GM12891 (cell line): ENCODE measurements at regions not wholly inside any gene's neighbourhood (a gene's known extent, or its start where the extent isn't known, plus 50 kb on each side); places are given as distances from the start of the nearest gene placed in this dataset.
A peak's percentile ranks its signal among the peaks of the same experiment; 100 is the strongest.

Experiments
- DNase-seq: peaks from one replicate; pipeline ENCODE4 v3.0.0; 2011; ENCODE audit warnings: low spot score; ENCODE audit not compliant: insufficient read length
- FAIRE-seq: peaks from 2 replicates; lab custom pipeline; 2011; peaks lifted over from hg19 to GRCh38; lab: Jason Lieb, UNC
- PAX5 ChIP-seq: IDR thresholded peaks from 2 replicates; pipeline ENCODE4 v1.6.1; 2011; ENCODE audit warnings: low read length, moderate library complexity, mild to moderate bottlenecking; ENCODE audit not compliant: insufficient read depth, severe bottlenecking
- POLR2A ChIP-seq: IDR thresholded peaks from 2 replicates; pipeline ENCODE4 v1.6.1; 2011; ENCODE audit warnings: low read depth, low read length, control low read depth
- POLR2AphosphoS5 ChIP-seq: IDR thresholded peaks from 2 replicates; pipeline ENCODE4 v1.6.1; 2011; ENCODE audit warnings: low read depth, low read length, control low read depth
- POU2F2 ChIP-seq: IDR thresholded peaks from 2 replicates; pipeline ENCODE4 v1.6.1; 2011; ENCODE audit warnings: low read depth, mild to moderate bottlenecking, control low read depth, low read length, moderate library complexity
- SPI1 ChIP-seq: IDR thresholded peaks from 2 replicates; pipeline ENCODE4 v1.6.1; 2011; ENCODE audit warnings: low read depth, low read length, control low read depth
- TAF1 ChIP-seq: IDR thresholded peaks from 2 replicates; pipeline ENCODE4 v1.6.1; 2011; ENCODE audit warnings: low read depth, low read length, control low read depth

- DNase-seq (no peak), FAIRE-seq (no peak)
- TF ChIP-seq PAX5, result no peak
- no peak for TF ChIP-seq TAF1
- TF ChIP-seq SPI1, result no peak
- no peak for TF ChIP-seq POLR2A
- no peak for TF ChIP-seq POU2F2
- TF ChIP-seq POLR2AphosphoS5, result no peak
These were observed 329.9 kb downstream of the SMARCA1 start for GRCh38 chrX:129193357-129193756.

GRCh38 chrX:129188231-129188630, 335.1 kb downstream of the SMARCA1 start:
- DNase-seq, result no peak
- no peak for TF ChIP-seq POLR2AphosphoS5
- TF ChIP-seq POU2F2, result no peak
- FAIRE-seq, result no peak

GRCh38 chrX:129176710-129177109, 346.6 kb downstream of the SMARCA1 start:
- DNase-seq (no peak), FAIRE-seq (no peak)
- TF ChIP-seq POLR2AphosphoS5, result no peak
- no peak for TF ChIP-seq SPI1
- no peak for TF ChIP-seq PAX5
- no peak for TF ChIP-seq POLR2A
- no peak for TF ChIP-seq TAF1
- no peak for TF ChIP-seq POU2F2

- FAIRE-seq (no peak), DNase-seq (no peak)
- TF ChIP-seq SPI1 (no peak), POU2F2 (no peak), POLR2A (no peak), POLR2AphosphoS5 (no peak), TAF1 (no peak), PAX5 (no peak)
These were observed 362.2 kb downstream of the SMARCA1 start for GRCh38 chrX:129161108-129161507.

GRCh38 chrX:129158505-129158904, 364.8 kb downstream of the SMARCA1 start:
- TF ChIP-seq POU2F2 (no peak), SPI1 (no peak), PAX5 (no peak), POLR2AphosphoS5 (no peak), TAF1 (no peak), POLR2A (no peak)
- DNase-seq, result no peak
- FAIRE-seq, result no peak

GRCh38 chrX:129145840-129146272, 377.4 kb downstream of the SMARCA1 start:
- no peak for FAIRE-seq
- DNase-seq, result no peak
- TF ChIP-seq POLR2AphosphoS5 (no peak), POLR2A (no peak), PAX5 (no peak), TAF1 (no peak), POU2F2 (no peak), SPI1 (no peak)

GRCh38 chrX:129145385-129145784, 377.9 kb downstream of the SMARCA1 start:
- TF ChIP-seq SPI1 (no peak), POU2F2 (no peak), TAF1 (no peak), POLR2A (no peak), PAX5 (no peak), POLR2AphosphoS5 (no peak)
- DNase-seq, result no peak
- FAIRE-seq, result no peak

- FAIRE-seq, result peak; percentile 20
- no peak for DNase-seq
These were observed 378.9 kb downstream of the SMARCA1 start for GRCh38 chrX:129144172-129145038.

GRCh38 chrX:129139837-129140598, 383.3 kb downstream of the SMARCA1 start:
- no peak for TF ChIP-seq POLR2AphosphoS5
- no peak for TF ChIP-seq PAX5
- TF ChIP-seq POU2F2, result no peak
- no peak for TF ChIP-seq POLR2A
- no peak for TF ChIP-seq TAF1
- no peak for TF ChIP-seq SPI1
- DNase-seq (no peak), FAIRE-seq (no peak)

More at GRCh38 chrX:129144172-129145038, 378.9 kb downstream of the SMARCA1 start:
- TF ChIP-seq POLR2AphosphoS5 (no peak), POU2F2 (no peak), SPI1 (no peak), POLR2A (no peak), TAF1 (no peak), PAX5 (no peak)
